PC-9 (cell line): ENCODE measurements at regions not wholly inside any gene's neighbourhood (a gene's known extent, or its start where the extent isn't known, plus 50 kb on each side); places are given as distances from the start of the nearest gene placed in this dataset.

ENCODE experiments used
- CTCF ChIP-seq: fragments of 200-600 bp; sonication (generic); conservative IDR thresholded peaks from 2 replicates; pipeline ENCODE4 v1.6.1; 2017; ENCODE audit warnings: mixed run types, antibody characterized with exemption, mild to moderate bottlenecking, moderate library complexity
- EZH2 ChIP-seq: fragments of 200-600 bp; sonication (generic); IDR thresholded peaks from 2 replicates; pipeline ENCODE4 v1.8.0; 2017; ENCODE audit warnings: antibody characterized with exemption, low read depth

DNA sequence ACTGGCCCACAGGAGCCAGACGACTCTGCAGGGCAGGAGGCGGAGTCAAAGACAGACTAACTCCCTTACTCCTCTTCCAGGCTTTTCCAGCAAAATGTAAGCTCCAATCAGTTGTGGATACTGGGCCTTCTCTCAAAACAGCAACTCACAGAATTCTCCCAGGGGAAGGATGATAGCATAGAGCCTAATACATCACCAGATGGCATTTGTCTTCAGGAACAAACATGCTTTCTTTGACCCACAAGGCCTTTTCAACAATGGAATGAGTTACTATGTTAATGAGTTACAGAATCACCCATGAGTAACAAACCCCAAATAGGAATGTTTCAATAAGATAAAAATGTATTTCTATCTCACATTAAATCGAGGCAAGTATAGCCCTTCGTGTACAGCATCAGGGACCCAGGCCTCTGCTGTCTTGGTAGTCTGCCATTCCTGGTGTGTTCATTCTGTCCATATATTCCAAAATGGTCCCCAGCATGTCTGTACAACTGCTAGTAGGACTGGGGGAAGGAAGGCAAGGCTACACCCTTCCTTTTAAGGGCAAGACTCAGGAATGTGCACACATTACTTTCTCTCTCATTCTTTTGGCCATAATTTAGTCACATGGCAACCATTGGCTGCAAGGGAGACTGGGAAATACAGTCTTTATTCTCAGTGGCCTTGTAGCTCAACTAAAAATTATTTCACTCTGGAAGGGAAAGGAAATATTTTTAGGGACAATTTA, 76.4 kb downstream of the BOD1L2 start:
- TF ChIP-seq CTCF (no peak), EZH2 (no peak)
